SHP77 (cell line): ENCODE measurements at regions not wholly inside any gene's neighbourhood (a gene's known extent, or its start where the extent isn't known, plus 50 kb on each side); places are given as distances from the start of the nearest gene placed in this dataset.

Experiments used
- DNase-seq, 2 experiments: peaks; one replicate each; lab custom pipeline; 2025; lab: John Stamatoyannopoulos, UW

- DNase-seq: no peak
Measured at GRCh38 chr4:83722730-83723269, 186.9 kb downstream of the GPAT3 start.

DNA sequence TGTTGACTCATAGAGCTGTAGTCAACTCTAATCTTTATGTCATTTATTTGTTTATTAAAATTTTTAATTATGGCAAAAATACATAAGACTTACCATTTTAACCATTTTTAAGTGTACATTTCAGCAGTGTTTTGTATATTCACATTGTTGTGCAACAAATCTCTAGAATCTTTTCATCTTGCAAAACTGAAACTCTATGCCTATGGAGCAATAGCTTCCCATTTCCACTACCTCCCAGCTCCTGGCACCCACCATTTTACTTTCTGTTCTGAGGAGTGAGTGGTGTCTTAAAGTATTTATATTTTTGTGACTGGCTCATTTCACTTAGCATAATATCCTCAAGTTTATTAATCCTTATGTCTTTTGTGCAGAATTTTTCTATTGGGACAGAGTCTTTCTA, 181.0 kb downstream of the GPAT3 start:
- no peak for DNase-seq

DNA sequence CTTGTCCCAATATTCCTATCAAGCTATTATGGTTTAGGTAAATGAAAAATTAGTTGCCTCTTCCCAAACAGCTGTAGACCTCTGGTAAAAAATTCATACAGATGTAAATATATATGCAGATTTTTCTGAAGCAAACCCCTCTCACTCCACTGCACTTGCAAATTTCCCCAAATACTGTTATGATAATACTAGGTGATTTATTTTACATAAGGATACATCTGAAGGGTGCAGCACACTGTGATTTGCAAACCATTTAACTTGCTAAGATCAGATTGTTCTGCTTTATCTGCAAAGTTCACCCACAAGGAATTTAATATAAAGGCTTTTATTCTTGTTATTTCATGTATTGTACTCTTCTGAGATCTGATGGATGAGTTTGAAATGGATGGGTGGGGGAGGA, 177.0 kb downstream of the GPAT3 start:
- DNase-seq: no peak

GRCh38 chr4:83709627-83710026, 173.7 kb downstream of the GPAT3 start:
- no peak for DNase-seq

DNA sequence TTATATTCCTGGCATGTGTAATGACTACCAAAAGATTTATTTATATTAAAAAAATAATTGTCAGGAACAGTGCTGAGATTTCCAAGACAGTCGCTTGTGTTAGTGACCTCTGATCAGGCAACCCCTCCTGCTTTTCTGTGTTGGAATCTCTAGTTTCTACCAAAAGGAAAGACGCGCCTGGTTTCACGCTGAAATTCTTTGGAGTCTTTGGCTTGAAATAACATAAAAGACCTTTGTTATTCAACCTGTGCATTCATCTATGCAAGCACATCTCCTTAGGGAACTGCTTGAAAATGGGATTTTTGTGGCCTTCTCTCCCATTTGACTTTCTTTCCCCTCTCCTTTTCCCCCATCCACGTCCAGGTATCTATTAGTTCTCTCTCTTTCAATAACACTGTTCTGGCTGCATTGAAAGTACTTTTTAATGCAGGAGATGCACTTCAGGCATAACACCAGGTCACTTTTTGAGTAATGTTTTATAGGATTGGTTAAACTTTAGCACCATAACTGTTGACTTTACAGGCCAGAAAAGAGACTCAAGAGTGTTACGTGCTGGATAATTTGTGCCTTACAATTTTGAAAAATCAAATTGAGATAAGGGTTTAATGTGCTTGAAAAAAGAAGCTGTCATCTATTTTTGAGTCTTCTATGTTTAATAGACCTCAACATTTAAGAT, 172.7 kb downstream of the GPAT3 start:
- no peak for DNase-seq

DNA sequence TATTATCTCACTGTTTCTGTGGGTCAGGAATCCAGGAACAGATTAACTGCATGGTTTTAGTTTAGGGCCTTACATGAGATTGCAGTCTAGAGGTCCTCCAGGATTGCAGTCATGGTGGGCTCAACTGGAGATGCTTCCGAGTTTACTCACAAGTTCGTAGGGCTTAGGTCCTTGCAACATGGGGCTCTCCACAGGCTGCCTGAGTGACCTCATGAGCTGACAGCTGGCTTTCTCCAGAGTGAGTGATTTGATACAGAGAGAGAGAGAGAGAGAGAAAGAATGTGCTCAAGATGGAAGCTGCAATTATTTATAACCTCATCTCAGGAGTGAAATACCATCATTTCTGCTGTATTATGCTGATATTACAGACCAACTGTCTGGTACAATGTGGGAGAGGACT, 168.9 kb downstream of the GPAT3 start:
- no peak for DNase-seq

DNA sequence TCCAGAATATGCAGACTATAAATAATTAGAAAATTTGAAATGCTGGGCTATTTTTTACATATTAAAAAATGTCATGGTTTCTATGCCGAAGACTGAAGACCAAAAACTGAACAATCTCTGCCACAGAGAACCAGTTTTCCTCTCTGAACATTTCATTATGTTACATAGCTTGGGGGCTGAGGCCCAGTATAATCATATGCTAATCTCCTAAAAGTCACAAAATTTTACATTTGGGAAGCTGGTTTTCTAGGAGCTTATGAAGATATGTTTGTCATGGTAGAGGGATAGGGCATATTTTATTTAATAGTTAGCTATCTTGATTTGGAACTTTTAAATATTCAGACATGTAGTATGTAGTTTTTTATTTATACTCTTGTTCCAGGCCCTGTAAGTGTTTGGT, 167.8 kb downstream of the GPAT3 start:
- DNase-seq: no peak

DNA sequence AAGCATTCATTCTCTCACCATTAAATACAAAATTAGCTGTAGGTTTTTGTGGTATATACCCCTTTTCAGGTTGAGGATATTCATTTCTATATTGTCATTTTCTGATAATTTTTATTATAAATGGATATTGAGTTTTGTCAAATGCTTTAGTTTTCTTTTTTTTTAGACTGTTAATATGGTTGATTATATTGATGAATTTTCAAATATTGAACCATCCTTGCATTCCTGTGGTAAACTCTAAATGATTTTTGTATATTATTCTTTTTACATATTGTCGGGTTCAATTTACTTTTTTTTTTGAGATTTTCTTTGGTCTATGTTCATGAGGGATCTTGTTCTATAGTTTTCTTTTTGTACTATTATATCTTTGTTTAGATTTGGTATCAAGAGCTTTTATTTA, 165.1 kb downstream of the GPAT3 start:
- no peak for DNase-seq

GRCh38 chr4:83699358-83699757, 163.4 kb downstream of the GPAT3 start:
- no peak for DNase-seq

- DNase-seq: no peak
Measured at GRCh38 chr4:83692028-83692427, 156.1 kb downstream of the GPAT3 start.

GRCh38 chr4:83686166-83686565, 150.3 kb downstream of the GPAT3 start:
- no peak for DNase-seq

GRCh38 chr4:83679692-83680091, 143.8 kb downstream of the GPAT3 start:
- DNase-seq: no peak

GRCh38 chr4:83679254-83679653, 143.3 kb downstream of the GPAT3 start:
- no peak for DNase-seq

- DNase-seq: no peak
Measured at GRCh38 chr4:83677656-83678055, 141.7 kb downstream of the GPAT3 start.

- DNase-seq: no peak
Measured at GRCh38 chr4:83664741-83665140, 128.8 kb downstream of the GPAT3 start.

- no peak for DNase-seq
Measured at GRCh38 chr4:83664071-83664470, 128.2 kb downstream of the GPAT3 start.

DNA sequence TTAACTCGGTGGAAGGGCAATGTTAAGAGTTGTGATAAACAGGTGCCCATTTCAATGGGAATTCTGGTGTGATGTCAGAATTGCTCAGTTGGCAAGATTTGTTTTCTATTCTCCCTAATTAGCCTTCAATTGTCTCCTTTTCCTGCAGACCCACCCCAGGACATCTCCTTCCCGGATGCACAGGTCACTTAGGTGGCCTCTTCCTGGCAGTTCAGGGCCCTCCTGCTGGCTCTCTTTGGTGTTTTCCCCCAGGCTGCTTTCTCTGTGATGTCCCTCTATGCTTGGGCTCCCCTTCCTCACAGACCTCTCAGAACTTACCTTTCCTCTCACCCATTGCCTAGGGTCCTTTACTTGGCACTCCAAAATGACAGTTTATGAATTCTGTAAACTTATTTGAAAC, 126.3 kb downstream of the GPAT3 start:
- no peak for DNase-seq

DNA sequence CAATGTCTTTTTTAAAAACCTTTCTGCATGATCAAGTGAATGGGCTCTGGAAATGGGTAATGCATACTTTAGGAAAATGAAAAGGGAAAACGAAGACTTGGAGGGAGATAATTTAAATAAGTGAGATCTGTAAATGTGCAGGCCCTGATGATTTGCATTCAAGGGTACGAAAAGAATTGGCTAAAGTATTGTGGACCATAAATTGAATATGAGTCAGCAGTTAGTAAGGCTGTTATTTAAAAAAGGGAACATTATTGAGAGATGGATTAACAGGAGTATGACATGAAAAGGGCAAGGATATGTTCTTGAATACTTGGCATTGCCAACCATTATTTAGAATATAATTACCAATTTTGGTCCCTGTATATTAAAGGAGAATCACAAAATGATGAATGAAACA, 125.5 kb downstream of the GPAT3 start:
- no peak for DNase-seq

DNA sequence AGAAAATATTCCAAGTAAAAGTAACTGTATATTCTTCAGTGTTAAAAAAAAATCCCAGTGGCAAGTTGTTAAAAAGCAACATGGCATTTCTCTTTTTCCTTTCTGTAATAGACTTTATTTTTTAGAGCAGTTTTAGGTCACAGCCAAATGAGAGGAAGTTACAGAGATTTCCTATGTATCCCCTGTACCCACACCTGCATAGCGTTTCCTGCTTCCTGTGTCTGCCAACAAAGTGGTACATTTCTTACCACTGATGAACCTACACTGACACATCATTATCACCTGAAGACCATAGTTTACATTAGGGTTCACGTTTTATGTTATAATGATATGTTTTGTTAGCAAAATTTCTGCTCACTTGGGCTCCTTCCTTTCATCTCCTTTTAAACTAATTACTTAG, 124.7 kb downstream of the GPAT3 start:
- no peak for DNase-seq

- no peak for DNase-seq
Measured at GRCh38 chr4:83658806-83659205, 122.9 kb downstream of the GPAT3 start.

DNA sequence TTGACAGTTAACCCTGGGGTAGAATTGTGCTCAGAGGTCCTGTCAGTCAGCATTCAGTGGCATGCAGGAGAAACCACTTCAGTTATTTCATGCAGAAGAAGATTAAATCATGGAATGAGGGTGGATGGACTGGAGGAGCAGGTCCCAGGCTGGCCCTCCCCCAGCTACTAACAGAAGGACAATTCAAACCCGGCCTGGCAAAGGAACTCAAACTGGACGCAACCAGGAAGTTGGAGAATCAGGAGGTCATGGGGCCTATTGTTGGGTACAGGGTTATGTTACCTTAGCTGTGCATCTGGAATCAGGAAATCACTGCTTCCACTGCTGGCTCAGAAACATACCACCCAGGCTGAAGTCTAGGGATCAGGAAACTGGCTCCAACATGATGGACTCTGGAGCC, 121.4 kb downstream of the GPAT3 start:
- no peak for DNase-seq
